22Rv1 (cell line): ENCODE measurements at regions not wholly inside any gene's neighbourhood (a gene's known extent, or its start where the extent isn't known, plus 50 kb on each side); places are given as distances from the start of the nearest gene placed in this dataset.

Source experiments
- CTCF ChIP-seq: fragments of 450-650 bp; IDR thresholded peaks from 2 replicates; pipeline ENCODE4 v1.5.1; 2017; ENCODE audit warnings: mild to moderate bottlenecking
- ZFX ChIP-seq: fragments of 450-650 bp; IDR thresholded peaks from 2 replicates; pipeline ENCODE4 v1.6.1; 2017; ENCODE audit warnings: antibody characterized with exemption, borderline replicate concordance

- TF ChIP-seq CTCF (no peak), ZFX (no peak)
Measured at GRCh38 chr2:41598161-41598894, 449.5 kb upstream of the PKDCC start.
